ENCODE measurements at regions not wholly inside any gene's neighbourhood (a gene's known extent, or its start where the extent isn't known, plus 50 kb on each side); places are given as distances from the start of the nearest gene placed in this dataset.

GRCh38 chr9:85117831-85118230 is 448.3 kb downstream of the NTRK2 start (continued):
- TF ChIP-seq MCM7 (IDR thresholded peaks at IDR 0.05) (no peak), ZC3H11A (IDR thresholded peaks at IDR 0.05; ENCODE audit: low read depth, low read length) (no peak), ZNF212 (CRISPR knock-in tag; IDR thresholded peaks at IDR 0.05) (no peak), ARID3A (IDR thresholded peaks at IDR 0.05; ENCODE audit: borderline replicate concordance, low read depth, low read length) (no peak), ZNF277 (CRISPR knock-in tag; IDR thresholded peaks at IDR 0.05; ENCODE audit: borderline replicate concordance) (no peak)

GRCh38 chr9:85115473-85115872 is 445.9 kb downstream of the NTRK2 start:
- no TSS peak for BruUV-seq (replicated peaks)
- Histone ChIP-seq H3K9me1 (ENCODE audit: control insufficient read depth, insufficient read depth, low read length) (no peaks in the 10 kb centered on the region), H3K4me1 (replicated peaks in 1 of 2; ENCODE audit: control insufficient read depth in 2 of 2, insufficient read depth in 2 of 2, low read length in 2 of 2) (no peaks in the 10 kb centered on the region), H3K9me3 (replicated peaks; ENCODE audit: control insufficient read depth, insufficient read depth, low read depth, low read length) (no peaks in the 10 kb centered on the region), H3K79me2 (ENCODE audit: control insufficient read depth, insufficient read depth, low read length) (no peaks in the 10 kb centered on the region), H3K4me2 (ENCODE audit: insufficient read depth, low read length) (no peak overlapping the region), H3K27ac (ENCODE audit: extremely low read depth, low read depth, low read length) (no peak overlapping the region), H3K36me3 (ENCODE audit: control insufficient read depth, insufficient read depth, low read length) (no peaks in the 10 kb centered on the region), H3K27me3 (ENCODE audit: control insufficient read depth in 2 of 2, insufficient read depth in 2 of 2, low read length in 2 of 2) (no peaks in the 10 kb centered on the region), H3K9ac (ENCODE audit: insufficient read depth in 1 of 2, low read depth in 2 of 2, low read length in 2 of 2) (no peak overlapping the region), H4K20me1 (replicated peaks; ENCODE audit: control insufficient read depth, insufficient read depth, low read length) (no peaks in the 10 kb centered on the region), H2AFZ (ENCODE audit: low read depth, low read length) (no peak overlapping the region), H3K4me3 (no peak overlapping the region)
- in situ Hi-C loops (cut with MboI) (no loop called here), intact Hi-C loops (cut with micrococcal nuclease) (no loop called here)
- 0% methylated on average over 2 of the region's 2 CpGs for WGBS (ENCODE audit: insufficient coverage, low coverage, missing lambda C conversion rate)
- FAIRE-seq, result no peak
- CTCF ChIA-PET (ENCODE audit: low intra/inter-chr PET ratio), result no interaction called here
- POLR2A ChIA-PET, result no interaction called here
- ATAC-seq, result no peak
- TF ChIP-seq ETV1 (tag; conservative IDR thresholded peaks at IDR 0.05; ENCODE audit: low read depth), result no peak
- DNase-seq (ENCODE audit: extremely low read depth in 1 of 4, low spot score in 3 of 4), result no peak
